ENCODE measurements at regions not wholly inside any gene's neighbourhood (a gene's known extent, or its start where the extent isn't known, plus 50 kb on each side); places are given as distances from the start of the nearest gene placed in this dataset.
A peak's percentile ranks its signal among the peaks of the same experiment; 100 is the strongest.
"Not testable (repeated sequence)": the region's sequence is repeated elsewhere in the genome, so short reads cannot be mapped to it uniquely, and the experiment has no call there.

GRCh38 chr5:90265545-90265857 is 144.1 kb downstream of the CETN3 start:
- H3K4me3 ChIP-seq (replicated peaks; ENCODE audit: low read depth, low read length): no peak overlapping the region
- no peak for TF ChIP-seq CTCF (IDR thresholded peaks at IDR 0.05; ENCODE audit: low read length, missing control alignments)
- no peak for DNase-seq (ENCODE audit: low read depth)

- no peak overlapping the region for H3K4me3 ChIP-seq (replicated peaks; ENCODE audit: low read depth, low read length)
- TF ChIP-seq CTCF (IDR thresholded peaks at IDR 0.05; ENCODE audit: low read length, missing control alignments): peak; percentile 99
- DNase-seq (ENCODE audit: low read depth): peak; percentile 82
Observed at GRCh38 chr5:90264689-90265544, 144.6 kb downstream of the CETN3 start.

GRCh38 chr5:90263102-90263820 is 146.3 kb downstream of the CETN3 start:
- no peak for TF ChIP-seq CTCF (IDR thresholded peaks at IDR 0.05; ENCODE audit: low read length, missing control alignments)
- H3K4me3 ChIP-seq (replicated peaks; ENCODE audit: low read depth, low read length): no peak overlapping the region
- DNase-seq (ENCODE audit: low read depth): no peak

- H3K4me3 ChIP-seq (replicated peaks; ENCODE audit: low read depth, low read length): no peak overlapping the region
- TF ChIP-seq CTCF (IDR thresholded peaks at IDR 0.05; ENCODE audit: low read length, missing control alignments): no peak
- DNase-seq (ENCODE audit: low read depth): no peak
Observed at GRCh38 chr5:90251447-90251846, 158.1 kb downstream of the CETN3 start.

GRCh38 chr5:90248640-90249039 is 160.9 kb downstream of the CETN3 start:
- no peak overlapping the region for H3K4me3 ChIP-seq (replicated peaks; ENCODE audit: low read depth, low read length)
- DNase-seq (ENCODE audit: low read depth): no peak
- no peak for TF ChIP-seq CTCF (IDR thresholded peaks at IDR 0.05; ENCODE audit: low read length, missing control alignments)

- not testable (repeated sequence) for H3K4me3 ChIP-seq (replicated peaks; ENCODE audit: low read depth, low read length); DNase-seq (ENCODE audit: low read depth)
Observed at GRCh38 chr5:90243848-90244247, 165.7 kb downstream of the CETN3 start.

GRCh38 chr5:90233476-90233875 is 176.1 kb downstream of the CETN3 start:
- TF ChIP-seq CTCF (IDR thresholded peaks at IDR 0.05; ENCODE audit: low read length, missing control alignments): no peak
- no peak overlapping the region for H3K4me3 ChIP-seq (replicated peaks; ENCODE audit: low read depth, low read length)
- DNase-seq (ENCODE audit: low read depth): peak; percentile 2

Data from fibroblast of pulmonary artery (primary cell).